ENCODE measurements at regions not wholly inside any gene's neighbourhood (a gene's known extent, or its start where the extent isn't known, plus 50 kb on each side); places are given as distances from the start of the nearest gene placed in this dataset.

DNA sequence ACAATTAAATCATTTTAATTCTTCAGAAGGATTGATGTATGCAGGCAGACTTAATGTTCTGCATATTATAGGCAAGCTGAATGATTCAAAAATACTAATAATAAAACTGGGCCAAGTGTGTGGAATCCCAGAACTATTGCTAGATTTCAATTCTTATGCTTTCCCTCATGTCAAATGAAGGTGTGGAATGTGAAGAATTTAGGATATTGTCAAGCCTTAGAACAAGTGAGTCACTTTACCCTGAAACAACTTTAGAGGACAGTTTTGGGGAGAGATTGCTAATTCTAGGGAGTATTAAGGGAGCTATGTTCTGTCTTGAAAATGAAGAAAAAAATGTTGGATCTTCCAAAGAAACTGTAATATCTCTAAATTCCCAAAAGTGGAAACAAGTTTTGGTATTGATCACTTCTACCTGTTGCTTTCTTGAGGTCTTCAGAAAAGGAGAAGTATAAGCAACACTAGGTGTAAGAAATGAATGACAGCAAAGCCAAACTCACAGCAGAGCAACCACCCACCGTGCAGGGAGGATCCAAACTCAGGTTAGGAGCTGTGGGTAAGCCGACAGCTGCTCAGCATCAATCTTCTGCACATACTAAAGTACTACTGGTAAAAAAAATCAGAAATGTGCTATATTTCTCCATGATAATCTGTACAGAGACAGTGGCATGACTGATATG lies 818.1 kb downstream of the SLC4A3 start:
- no peak for DNase-seq

DNA sequence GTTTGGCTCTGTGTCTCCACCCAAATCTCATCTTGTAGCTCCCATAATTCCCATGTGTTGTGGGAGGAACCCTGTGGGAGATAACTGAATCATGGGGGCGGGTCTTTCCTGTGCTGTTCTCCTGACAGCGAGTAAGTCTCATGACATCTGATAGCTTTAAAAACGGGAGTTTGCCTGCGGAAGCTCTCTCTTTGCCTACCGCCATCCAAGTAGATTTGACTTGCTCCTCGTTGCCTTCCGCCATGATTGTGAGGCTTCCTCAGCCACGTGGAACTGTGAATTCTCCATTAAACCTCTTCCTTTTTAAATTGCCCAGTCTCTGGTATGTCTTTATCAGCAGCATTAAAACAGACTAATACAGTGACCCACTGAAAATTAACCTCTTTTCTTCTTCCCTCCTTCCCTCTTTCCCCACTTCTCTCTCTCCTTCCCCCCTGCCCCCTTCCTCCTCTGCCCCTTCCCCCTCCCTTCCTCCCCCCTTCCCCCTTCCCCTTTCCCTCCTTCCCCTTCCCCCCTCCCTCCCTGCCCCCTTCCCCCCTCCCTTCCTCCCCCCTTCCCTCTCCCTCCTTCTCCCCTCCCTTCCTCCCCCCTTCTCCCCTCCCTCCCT lies 818.8 kb downstream of the SLC4A3 start:
- no peak for DNase-seq

DNA sequence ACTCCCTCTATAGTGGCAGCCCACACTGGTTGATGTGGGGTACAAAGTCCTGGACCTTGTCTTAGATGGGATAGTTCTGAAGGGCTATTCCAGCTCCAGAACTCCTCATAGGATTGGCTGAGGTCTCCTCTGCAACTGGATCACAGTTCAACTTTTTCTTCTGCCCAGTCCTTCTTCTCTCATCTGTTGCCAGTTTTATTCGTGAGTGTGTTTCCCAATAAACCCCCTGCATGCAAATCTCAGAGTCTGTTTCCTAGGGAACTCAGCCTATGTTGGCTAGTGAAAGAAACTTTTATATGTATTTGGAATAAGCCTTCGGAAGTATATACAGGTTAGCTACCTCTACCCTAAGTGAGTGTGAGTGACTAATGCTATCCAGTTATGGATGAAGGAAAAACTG lies 823.4 kb downstream of the SLC4A3 start:
- DNase-seq = no peak

DNA sequence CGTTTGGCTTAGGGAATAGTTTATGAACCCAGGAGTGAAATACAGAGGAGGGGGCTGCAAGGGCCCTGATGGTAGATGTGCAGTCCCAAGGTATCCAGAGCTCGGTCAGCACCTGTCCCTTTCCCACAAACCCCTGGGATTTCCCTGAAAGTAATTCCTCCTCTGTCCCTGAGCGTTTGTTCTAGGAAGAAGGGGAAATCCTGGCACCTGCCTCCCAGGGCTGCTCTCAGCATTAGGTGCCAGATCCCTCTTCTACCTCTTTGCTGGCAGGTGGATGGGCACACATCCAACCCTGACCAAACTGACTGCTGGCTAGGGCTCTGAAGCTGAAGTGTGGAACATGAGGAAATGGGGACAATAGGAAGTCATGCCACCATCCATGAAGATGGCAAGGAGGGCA lies 824.0 kb downstream of the SLC4A3 start:
- DNase-seq = no peak

DNA sequence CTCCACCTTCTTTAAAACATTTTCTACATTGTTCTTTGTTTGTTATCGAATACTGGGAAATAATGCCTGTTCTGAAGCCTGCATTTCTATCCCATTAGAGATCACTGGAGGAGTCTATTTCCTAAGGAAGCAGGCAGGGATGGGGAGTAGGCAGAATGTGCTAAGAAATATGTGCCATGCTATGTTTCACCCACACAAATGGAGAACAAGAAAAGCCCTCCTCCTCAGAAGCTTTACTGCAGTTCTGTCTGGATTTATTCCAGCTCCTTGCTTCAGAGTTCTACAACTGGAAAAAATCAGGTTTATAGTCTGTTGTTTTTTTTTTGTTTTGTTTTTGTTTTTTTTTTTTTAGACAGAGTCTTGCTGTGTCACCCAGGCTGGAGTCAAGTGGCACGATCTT lies 825.1 kb downstream of the SLC4A3 start:
- DNase-seq = no peak

DNA sequence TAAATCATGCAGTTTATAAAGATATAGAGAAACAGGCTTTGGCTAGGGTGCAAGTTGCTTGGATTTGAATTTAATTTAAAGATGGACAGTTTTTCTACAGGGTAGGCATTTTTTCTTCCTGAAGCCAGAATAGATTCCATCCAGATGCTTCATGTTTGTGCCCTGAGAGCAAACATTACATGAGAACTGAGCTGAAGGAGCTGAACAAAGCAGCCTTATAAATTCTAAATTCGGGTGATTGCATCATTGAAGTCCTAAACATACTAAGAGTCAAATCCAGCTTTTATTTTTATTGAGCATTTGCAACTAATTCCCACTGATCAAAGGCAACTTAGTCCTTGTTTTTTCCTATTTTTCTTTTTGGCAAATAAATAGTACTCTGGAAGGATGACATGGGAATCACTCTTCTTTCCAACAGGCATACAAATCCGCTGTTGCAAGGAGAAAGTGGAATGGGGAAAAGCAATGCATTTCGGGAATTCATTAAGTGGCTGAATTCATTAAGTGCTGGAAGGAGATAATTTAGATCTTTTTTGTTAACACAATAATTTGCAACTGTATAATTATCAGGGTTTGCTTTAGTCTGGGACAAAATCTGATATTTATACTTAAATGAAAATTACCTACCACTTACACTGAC lies 828.0 kb downstream of the SLC4A3 start:
- DNase-seq = peak; percentile 44

DNA sequence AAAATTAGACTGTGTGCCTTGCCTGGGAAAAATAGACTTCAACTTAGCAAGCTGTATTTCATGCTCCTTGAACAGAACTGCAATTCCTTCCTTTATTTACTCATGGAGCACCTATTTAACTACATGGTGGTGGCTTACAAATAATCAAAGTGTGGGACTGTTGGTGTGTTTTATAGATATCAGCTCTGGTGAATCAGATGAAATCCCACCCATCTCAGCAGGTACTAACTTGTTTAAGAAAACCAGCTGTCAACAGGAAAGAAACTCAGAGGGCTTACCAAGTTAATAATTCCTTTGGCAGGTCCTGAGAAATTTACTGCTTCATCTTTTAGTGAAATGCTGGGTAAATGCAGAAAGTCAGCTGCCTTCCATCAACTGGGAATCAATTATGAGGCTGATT lies 830.6 kb downstream of the SLC4A3 start:
- no peak for DNase-seq

DNA sequence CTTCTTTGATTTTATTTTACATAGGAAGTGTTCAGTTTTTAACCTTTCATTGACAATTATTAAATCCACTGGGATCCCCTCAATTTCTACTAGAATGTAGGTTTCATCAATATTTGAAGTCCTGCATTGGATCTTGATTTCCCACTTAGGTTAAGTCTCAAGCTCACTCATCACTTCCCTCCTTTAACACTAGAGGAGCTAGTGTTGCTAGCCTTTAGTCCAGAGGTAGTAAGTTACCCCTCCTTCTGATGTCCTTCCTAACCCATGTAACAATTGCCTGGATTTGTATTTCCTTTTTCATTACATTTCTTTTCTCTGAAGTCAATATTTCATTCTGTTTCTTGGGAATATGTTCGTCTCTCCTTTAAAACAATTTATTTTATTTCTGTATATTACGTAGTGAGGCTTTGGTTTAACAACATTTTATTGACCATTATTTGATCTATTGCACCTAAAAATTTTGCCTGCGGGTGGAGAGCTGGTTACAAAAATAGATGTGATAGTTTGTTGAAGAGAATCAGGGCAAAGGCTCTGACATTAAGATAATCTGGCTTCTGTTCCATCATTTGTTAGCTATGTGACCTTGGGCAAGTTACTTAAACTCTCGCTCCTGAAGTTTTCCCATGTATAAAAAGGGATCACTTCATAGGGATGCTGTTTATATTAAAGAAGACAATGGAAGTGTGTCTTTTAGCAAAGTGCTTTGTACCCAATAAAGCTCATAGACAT lies 833.0 kb downstream of the SLC4A3 start:
- DNase-seq = no peak

DNA sequence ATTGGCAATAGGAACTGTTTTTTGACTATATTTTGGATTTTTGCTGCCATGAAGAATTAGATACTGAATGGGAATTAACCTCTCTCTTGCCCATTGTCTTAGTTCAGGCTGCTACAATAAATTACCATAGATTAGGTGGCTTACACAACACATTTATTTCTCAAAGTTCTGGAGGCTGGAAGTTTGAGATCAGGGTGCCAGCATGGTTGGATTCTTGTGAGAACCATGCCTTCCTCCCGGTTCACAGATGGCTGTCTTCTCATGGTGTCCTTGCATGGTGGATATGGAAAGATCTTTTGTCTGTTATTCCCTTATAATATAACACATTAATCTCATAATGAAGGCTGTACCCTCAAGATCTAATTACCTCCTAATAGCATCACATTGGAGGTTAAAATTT lies 836.4 kb downstream of the SLC4A3 start:
- DNase-seq = no peak

DNA sequence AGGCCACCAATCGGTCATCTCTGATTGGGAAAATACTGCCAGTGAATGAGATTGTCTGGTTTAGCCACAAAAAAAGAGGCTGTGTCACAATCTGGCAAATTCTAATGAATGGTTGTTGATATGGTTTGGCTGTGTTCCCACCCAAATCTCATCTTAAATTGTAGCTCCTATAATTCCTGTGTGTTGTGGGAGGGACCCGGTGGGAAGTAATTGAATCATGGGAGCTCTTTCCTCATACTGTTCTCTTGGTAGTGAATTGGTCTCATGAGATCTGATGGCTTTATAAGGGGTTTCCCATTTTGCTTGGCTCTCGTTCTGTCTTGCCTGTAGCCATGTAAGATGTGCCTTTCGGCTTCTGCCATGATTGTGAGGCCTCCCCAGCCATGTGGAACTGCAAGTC lies 838.3 kb downstream of the SLC4A3 start:
- DNase-seq = no peak

DNA sequence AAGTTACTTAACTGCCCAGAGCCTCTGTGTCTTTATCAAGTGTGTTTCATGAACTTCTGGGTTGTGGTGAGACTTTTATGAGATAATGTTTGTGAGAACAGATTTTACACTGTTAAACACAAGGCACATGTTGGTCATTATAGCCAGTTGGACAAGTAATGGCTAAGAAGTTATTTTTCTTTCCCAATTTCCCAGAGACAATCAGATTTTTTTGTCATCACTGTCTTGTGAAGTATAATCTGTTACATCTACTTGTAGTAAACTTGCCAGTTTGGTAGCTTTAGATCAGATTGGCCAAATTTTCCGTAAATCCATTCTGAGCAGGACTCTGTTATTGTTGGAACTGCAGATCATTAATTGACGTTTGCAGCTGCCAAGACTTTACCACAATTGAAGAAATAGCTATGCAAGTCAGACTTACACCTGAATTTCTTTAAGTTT lies 838.8 kb downstream of the SLC4A3 start:
- no peak for DNase-seq

DNA sequence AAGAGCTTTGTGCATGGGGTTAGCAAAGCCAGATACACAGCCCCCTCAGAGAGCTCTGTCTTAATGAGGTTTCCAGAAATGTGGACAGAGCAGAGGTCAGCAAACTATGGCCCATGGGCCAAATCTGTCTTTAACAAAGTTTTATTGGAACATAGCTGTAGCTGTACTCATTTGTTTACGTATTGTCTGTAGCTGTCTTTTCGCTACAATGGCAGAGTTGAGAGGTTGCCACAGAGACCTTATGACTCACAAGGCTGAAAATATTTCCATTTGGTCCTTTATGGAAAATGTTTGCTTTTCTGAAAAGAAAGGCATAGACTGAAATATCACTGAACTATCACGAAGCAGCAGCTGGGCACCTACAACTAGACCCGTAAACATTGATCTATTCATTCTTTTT lies 841.8 kb downstream of the SLC4A3 start:
- no peak for DNase-seq

DNA sequence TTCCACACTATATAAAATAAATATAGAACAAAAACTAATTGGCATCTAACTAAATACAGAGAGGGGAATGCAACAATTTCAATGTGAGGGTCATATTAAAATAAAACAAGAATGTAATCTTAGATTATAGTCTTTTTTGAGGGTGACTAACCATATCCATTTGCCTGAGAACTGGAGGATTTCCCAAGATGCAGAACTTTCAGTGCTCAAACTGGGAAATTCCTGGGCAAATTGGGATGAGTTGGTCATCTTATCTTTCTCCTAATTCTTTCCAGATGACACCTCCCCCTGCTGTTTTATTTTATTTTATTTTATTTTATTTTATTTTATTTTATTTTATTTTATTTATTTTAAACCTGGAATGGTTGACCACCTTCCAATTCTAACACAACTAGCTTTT lies 846.2 kb downstream of the SLC4A3 start:
- DNase-seq = no peak

DNA sequence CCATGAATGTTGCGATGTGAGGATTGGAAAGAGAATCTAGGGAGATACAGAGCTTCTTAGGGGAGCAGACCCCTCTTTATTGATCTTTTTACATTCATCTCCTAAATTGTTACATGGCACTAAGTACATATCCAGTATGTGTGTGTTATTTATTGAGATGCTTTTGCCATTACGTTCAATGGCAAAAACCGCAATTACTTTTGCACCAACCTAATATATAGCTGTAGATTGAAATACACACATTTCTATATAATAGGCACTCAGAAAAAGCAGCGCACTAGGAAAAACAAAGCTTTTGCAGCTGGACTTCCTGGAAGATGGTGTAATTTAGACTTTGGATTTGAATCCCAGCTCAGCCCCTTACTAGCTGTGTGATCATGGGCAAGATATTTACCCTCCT lies 849.4 kb downstream of the SLC4A3 start:
- DNase-seq = no peak

DNA sequence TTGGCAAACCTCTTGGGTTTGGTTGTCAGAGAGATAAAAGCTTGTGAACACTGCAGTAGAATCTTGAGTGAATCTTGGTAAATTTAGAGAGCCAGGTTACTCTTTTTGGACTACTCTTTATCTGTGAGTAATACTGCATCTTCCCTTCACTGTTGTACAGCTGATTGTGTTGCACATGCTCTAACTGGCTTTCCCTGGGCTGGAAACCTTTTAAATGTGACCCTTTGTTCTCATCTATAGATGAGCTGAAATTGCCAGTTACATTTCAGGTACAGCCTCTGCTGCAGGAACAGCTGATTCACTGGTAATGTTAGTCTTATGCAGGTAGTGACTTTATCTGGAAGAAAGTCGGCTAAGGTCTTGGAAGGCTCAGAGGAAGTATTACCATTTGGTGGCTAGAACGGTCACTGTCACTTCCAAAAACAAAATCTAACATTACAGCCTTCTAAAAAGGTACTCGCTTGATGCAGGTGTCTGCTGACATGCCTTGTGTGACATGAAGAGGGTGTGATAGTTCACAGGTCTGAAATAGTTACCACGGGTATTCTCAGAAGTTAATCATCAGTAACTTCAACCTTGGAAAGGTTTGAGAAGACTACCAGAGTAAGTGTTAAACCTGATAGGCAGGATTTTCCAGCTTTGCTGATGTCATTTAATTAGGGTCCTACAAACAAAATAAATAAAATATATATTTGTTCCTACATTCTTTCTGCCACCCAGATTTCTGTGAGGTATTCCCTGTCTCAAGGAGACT lies 851.1 kb downstream of the SLC4A3 start:
- no peak for DNase-seq

DNA sequence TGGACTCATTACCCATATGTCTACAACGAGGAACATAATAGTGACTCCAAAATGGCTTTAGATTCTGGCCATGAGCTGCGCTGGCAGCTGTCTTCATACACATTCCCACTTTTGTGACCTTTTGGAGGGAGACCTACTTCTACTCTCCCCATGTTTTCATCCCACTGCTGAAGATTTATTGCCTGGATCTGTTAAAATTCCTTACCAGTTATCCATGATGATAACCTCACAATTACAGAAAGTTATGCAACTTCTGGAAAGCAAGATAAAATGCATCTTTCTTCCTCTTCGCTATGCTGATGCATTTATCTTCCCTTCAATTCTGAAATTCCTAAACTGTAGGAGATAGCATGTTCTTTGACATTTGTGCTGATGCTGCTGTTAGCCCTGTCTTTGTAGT lies 855.3 kb downstream of the SLC4A3 start:
- no peak for DNase-seq

DNA sequence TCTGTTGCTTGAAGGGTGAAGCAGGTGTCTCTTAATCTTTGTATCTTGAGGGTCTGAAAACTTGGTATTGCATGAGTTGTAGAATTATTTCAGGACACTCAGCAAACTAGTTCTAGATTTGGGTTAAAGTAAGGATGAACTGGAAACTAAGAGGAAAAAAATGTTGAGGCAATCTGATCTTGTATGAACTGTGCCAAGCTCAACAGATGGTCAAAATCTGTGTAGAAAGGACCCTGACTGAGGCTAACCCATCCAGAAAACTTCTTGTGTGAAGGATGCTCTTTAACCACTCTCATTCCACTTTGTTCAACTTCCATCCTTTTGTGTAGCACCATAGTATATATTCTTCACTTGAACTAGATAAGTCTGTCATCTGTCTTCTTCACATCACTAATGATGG lies 861.7 kb downstream of the SLC4A3 start:
- DNase-seq = peak; percentile 69

DNA sequence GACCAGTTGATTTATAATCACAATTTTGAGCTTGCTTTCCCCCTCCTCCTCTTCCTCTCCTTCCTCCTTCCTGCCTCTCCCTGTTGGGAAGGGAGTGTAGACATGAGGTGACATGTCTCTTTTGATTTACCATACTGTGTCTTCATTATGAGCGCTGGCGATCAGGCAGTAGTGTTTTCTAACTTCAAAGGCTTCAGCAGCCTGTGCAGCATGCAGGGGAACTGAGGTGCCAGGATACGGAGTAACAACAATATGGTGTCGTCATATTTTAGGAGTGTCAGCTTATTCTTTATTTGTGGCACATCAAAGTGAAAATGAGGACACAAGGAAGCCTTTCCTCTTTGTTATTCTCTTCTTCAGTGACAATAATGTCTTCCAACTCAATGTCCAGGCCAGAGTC lies 864.2 kb downstream of the SLC4A3 start:
- DNase-seq = no peak

DNA sequence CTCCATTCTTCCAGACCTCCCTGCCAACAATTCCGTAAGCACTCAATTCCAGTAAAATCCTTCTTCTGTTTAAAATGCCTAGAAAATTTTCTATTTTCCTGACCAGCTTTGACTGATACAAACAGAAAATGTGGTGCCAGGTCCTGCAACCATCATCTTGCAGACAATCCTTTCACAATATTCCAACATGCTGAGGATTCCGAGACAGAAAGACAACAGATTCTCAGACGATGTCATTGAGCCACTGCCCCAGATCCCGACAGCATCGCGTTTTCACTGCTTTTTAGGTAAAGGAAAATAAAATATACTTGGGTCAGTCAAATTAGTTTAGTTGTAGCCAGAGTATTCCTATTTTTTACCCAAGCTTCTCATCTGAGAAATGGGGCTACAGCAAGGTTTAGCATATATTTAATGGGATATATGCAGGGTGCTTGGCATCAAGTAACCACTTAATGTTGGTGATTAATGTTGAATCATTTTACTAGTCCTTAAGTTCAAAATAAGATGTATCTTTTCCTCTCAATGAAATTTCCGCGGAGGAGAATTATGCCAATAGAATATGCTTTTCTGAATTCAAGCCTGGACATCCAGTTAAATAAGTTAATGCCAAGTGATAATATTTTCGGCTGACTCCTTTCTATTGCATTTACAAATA lies 866.6 kb downstream of the SLC4A3 start:
- DNase-seq = no peak

DNA sequence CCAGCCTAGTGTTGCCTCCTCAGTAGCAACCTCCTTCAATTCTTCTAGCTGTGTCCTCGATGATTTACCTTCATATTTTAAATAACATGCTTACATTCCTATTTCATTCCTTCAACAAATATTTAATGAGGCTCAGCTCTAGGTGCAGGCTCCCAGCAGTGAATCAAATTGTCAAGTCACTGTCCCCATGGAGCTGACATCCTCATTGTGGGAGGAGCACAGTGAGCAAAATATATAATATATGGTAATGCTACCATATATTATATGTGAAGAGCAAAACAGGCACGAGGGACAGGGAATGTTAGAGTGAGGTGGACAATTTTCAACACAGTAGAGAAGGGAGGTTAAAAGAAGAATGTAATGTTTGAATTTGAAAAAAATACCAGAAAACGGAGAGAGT lies 869.1 kb downstream of the SLC4A3 start:
- DNase-seq = no peak

DNA sequence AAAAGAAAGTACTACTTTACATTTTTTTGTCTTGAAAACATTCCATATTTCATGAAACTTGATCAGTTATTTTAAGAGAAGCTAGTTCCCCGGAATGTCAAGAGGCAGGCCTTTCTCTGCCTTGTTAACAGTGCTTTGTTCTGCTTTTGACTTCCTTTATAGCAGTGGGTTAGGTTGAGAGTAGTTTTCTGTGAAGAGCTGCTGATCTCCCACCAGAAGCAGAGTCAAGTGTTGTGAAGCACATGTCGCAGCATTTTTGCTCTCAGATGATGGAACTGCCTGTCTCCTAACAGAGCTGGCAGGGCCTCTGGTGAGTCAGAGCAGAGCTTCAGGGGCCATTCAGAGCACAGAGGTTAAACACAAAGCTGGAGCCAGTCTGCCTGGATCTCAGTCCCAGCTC lies 871.8 kb downstream of the SLC4A3 start:
- peak; percentile 28 for DNase-seq

DNA sequence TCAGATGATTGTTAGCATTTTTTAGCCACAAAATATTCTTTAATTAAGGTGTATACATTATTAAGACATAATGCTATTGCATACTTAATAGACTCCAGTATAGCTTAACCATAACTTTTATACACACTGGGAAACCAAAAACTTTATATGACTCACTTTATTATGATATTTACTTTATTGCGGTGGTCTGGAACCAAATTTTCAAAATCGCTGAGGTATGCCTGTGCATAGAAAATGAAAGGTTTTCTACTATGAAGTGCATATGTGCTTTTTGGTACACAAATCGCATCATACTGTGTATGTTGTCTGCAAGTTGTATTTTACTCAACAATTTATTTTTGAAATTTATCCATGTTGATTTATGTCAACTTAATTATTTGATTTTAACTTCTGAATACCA lies 875.1 kb downstream of the SLC4A3 start:
- no peak for DNase-seq
